Amniotic epithelial cell (primary cell): ENCODE measurements at regions not wholly inside any gene's neighbourhood (a gene's known extent, or its start where the extent isn't known, plus 50 kb on each side); places are given as distances from the start of the nearest gene placed in this dataset.
"Not testable (repeated sequence)": the region's sequence is repeated elsewhere in the genome, so short reads cannot be mapped to it uniquely, and the experiment has no call there.

Experiments used
- DNase-seq: peaks from one replicate; pipeline ENCODE4 v3.0.0-alpha.2; 2010; ENCODE audit warnings: low read depth

DNA sequence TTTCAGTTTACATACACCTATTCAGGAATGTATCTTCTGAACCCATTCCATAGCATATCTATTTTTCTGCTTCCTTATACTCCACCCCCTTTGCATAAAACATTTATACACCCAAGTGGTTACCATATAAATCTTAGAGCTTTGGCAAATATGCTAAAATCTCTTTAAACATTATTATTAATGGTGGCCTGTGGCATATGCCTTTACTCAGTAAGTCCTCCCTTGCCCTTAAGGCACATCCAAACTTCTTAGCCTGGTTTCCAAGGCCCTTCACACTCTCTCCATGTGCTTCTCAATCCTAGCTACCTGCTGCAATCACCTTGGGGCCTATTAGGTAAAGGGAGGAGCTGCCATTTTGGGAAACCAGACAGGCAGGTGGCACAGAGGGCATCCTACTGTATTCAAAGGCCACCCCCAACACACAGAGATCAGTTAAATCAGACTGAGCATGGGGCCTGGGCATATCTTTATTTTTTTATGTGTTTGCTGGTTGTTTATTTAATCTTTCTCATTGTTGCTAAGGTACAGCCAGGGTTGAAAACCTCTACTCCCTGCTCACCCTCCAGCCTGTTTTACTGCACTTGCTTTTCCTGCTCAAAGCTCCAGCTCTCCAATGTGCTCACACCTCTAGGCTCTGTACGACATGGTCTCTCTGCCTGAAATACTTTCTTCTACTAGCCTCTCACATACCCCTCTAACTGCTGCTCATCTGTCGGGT, 242.8 kb upstream of the HNRNPA3 start:
- no peak for DNase-seq

DNA sequence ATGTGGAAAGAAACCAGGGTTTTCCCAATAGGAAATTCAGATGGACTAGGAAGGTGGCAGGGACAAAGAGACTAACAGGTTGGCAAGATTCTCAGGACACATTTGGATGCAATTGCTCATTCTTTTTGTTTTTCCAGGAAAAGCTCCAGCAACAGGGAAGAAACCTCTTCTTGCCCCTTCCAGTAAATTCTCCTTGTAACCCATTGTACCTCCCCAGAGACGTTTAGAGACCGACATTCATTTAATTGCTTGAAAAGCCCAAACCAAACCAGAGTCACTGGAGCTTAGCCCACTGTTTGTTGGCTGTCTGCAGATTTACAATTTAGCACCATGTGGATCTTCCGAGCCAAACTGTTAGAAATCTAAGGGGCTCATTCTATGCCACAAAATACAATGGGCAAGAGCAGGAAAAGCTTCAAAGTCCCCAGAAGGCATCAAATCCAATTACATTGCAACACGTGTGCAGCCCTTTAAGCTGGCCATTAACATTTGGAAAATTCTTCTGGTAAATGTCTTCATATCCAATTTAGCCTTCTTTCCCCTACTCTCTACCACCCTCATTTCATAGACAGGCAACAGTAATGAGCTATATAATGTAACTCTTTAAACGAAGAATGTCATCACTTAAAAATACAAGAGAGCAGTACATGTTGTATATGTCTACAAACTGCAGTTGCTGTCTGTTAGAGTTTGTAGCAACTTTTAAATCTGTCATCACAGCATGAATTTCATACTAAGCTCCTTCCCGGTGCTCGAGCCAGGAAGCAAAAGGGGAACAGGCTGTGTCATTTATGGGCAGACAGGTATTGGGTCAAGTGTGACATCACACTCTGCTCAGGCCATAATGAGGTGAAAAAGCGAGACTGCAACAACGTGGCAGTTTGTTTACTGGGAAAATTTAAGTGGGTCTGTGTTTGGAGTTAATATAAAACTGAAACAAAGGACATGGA, 235.6 kb upstream of the HNRNPA3 start:
- DNase-seq = no peak

DNA sequence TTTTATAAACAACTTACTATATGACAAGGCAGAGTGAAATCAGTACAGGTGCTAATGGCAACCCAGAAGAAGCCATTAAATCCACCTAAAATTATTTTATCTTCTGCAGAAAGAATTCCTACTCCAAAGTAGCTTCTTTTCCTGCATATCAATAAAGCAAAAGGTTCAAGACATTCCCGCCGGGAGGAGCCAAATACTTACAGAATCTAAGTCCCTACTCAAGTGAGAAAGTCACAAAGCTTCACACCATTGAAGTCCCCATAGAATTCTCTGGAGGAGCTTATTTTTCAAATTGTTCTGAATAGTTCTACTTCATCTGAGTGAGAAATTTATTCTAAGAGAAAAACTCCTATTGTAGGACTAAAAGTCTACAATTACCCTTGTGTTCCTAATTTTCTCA, 233.7 kb upstream of the HNRNPA3 start:
- no peak for DNase-seq

DNA sequence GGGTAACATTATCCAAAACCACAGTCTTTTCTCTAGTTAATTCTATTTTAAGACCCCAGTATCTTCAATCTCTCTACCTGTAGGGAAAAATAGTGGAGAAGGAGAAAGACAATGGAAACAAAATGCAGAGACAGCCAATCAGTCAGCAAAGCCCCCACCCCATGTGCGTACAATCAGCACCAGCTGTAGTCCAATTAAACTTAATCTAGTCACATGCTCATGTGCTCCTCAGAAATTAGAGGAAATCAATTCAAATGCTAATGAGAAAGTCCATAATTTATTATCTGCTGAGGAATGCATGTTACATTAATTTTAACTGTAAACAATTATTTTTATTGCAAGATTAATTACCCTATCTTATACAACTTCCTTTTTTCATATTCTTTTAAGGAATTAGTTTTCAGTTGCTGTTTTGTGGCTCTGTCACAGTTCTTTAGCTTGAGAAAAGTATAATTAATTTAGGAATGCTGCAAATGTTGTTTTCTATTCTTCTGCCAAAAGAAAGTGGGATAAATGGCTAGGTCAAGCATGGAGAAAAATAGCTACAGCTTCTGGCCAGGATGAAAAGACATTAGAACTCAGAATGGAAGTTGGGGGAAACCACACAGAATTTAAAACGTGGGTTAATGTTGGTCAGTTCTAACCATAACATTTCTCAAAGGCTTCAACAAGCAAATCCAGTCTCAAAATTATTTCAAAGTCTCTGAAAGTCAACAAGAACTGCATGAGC, 232.4 kb upstream of the HNRNPA3 start:
- DNase-seq = no peak

DNA sequence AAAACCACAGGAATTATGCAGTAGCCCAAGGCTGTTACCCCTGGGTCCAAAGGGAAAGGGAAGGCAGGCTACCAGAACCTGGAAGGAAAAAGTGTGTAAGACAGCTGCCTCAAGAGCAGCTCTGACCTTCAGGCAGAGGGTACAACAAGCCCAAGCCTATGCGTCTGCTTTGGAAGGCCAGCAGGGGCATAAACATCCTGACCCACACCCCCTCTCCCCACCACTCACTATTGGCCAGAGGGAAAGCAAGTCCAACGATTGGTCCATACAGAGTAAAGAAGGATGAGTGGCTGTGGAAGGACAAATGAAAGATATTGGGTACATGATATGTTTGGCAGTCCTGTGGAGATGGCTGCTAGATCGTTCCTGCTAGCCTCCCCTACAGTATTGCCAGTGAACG, 227.6 kb upstream of the HNRNPA3 start:
- DNase-seq = no peak

DNA sequence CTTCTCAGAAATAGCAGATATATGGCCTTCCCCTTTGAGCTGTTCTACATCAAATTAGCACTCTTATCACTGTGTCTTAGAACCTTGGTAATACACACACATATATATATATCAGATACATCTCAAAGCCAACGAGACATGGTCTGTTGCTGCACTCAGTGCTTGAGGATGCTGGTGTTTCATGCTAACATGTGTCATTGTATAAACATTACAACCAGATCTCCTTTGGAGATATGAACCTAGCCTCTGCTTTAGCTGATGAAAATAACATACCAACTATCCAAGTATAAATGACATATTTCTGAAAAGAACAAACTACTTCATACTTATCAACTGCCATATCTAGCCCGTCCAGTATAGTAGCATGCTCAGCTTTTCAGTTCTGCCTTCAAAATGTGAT, 226.7 kb upstream of the HNRNPA3 start:
- no peak for DNase-seq

DNA sequence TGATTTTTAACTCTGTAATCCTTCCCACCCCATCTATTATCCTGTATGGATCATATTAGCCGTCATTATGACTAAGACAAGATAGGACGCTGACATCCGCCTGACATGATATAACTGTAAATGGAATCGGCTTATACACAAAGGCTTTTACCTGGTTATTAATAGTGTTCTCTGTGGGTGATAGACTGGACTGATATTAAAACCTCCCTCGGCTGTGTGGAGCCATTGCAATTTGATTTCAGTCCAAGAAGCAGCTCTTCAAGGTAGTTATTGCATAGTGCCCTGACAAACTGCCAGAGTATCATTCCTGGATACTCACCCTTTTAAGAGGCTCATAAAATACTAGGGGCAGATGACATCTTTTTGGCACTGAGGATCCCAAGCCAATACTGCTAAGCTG, 226.1 kb upstream of the HNRNPA3 start:
- DNase-seq = no peak

DNA sequence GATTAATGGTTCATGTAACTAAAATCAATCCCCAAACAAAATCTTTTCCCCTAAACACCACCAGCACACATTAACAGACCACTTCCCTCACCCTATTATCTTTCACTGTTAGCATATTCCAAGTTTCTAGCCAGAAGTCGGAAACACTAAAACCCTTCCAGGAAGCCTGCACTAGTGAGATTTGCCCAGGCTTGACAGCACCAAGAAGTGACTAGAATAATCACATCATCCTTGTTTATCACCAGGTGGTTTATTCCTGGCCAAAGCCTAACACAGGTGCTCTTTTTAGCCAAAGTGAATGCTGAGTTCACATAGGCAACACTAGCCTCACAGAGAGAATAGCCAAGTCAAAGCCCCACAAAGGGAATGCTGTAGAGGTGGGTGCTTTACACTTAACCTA, 221.2 kb upstream of the HNRNPA3 start:
- DNase-seq = no peak

DNA sequence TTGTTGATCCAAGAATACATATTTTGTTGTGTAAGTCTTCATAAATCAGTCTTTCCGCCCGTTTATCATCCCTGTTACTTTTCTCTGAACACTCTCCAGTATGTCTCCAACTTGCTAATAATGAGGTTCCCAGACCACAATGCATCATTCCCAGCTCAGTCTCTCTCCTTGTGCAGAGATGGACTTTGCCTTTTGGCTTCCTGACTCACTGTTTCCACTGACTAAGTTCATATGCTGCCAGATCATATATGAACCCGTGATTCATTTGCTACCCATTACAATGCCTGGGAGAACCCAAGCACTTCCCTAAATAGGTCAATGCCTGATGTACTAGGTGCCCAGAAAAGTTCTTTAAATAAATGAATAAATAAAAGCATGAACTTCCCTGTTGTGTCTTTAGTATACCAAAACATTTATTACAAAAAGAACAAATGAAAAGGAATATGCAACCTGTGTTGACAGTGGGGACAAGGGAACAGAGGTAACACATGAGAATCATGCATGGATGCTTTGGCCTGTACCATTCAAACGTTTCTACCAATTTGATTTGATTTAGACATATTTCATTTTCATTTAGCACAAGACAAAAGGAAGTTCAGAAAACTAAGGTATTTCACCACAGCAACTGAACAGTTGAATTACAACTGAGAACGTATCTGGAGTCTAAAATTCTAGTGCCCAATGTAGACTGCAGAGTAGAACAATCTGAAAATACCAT, 215.4 kb upstream of the HNRNPA3 start:
- DNase-seq = peak; percentile 76

DNA sequence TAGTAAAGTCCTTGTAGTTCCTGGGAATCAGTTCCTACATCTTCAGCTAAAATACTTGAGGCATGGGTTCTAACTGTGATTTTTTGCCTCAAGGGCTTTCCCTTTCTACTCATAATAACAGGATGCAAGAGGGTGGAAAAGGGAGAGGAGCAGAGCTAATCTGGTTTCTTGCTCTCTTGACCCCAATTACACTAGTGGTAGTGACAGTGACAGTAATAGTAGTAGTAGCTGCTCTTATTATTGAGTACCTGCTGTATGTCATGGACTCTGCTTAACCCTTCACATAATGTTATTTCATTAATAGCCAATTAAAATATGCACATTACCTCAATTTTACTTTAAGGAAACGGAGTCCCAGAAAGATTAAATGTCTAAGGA, 214.8 kb upstream of the HNRNPA3 start:
- DNase-seq = no peak

DNA sequence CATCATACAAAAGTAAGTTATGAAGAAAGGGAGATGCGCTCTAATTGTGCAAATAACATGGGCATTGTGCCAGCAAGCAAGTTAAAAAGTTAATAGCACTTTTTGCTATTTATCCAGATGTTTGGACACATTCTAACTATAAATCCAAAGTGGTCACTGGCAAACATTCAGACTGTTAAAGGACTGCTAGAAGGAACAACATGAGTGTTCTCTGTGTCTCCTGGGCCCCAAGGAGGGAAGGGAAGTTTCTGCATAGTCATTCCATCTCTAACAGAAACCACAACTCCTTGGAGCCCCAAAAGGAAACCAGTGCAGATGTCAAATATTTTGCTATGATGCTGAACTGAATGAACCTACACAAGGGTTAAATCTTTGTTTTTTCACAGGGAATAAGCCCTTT, 213.3 kb upstream of the HNRNPA3 start:
- DNase-seq = peak; percentile 9

DNA sequence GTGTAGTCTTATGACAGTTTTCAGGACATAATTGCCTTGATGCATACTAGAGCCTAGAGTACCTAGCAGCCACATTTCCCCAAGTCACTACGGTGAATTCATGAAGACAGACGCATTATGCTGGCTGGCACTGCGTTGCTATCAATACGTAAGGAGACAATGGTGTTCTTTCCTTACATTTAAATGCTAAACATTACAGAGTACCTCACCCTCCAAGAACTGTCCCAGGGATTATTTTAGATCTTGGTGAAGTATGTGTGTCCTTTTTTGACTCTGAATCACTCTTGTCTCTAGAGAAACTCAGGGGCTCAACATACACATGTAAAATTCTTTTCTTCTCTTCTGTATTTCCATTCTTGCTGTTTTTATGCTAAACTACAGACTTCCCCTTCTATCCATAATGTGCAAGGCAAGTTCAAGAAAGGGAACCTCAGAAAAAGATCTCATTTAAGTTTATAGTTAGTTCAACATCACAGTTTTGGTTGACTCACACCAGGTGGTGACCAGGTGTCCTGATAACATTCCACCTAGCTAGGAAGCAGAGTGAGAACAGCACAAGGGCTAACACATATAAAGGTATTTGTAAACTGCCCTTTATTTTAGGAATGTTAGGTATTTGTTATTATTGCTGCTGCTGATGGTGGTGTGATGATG, 212.4 kb upstream of the HNRNPA3 start:
- no peak for DNase-seq

DNA sequence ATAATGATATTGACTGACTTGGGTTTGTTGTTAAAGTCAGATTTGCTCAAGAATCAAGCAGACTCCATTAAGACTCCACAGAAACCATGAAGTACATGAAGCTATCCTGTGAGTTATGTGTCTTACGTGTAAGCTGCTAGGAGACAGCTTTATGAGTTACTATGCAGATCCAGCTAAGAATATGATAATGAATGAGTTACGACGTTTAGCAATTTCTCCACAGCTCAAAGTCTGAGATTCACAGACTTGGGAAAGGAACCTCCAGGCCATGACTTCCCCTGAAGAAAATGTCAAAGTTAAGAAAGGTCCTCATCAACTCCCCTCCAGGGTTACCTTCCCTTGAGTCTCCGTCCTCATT, 211.9 kb upstream of the HNRNPA3 start:
- no peak for DNase-seq

DNA sequence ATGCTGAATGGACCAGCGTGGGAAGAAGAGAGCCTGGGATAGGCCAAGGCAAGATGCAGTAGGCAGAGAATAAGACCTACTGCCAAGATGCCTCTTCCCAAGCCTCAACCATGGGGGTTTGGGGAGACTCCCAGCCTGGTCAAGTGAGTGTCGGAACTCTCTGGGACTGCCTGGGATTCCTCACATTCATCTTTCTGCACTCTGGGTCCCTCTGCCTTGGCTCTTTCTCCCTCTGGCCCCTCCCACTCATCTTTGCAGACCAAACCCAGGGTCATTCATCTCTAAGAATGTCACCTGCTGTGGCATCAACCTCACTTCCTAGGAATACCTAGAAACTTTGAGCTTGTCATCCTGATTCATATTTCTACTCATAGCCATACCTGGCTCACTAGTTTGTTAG, 211.3 kb upstream of the HNRNPA3 start:
- DNase-seq = no peak

DNA sequence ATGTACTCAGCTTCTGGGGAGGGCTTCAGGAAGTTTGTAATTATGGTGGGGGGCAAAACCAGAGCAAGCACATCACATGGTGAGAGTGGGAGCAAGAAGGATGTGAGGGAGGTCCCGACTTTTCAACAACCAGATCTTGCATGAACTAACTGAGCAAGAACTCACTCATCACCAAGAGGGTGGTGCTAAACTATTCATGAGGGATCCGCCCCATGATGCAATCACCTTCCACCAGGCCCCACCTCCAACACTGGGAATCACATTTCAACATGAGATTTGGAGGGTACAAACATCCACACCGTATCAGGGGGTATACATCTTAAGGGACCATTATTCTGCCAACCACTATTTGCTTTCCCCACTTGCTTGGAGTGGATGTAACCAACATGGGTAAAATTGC, 209.6 kb upstream of the HNRNPA3 start:
- DNase-seq = no peak

DNA sequence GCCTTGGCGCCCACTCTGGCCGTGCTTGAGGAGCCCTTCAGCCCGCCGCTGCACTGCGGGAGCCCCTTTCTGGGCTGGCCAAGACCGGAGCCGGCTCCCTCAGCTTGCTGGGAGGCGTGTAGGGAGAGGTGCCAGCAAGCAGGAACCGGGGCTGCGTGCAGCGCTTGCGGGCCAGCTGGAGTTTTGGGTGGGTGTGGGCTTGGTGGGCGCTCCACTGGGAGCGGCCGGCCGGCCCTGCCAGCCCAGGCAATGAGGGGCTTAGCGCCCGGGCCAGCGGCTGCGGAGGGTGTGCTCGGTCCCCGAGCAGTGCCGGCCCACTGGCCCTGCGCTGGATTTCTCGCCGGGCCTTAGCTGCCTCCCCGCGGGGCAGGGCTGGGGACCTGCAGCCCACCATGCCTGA, 204.9 kb upstream of the HNRNPA3 start:
- DNase-seq = not testable (repeated sequence)

DNA sequence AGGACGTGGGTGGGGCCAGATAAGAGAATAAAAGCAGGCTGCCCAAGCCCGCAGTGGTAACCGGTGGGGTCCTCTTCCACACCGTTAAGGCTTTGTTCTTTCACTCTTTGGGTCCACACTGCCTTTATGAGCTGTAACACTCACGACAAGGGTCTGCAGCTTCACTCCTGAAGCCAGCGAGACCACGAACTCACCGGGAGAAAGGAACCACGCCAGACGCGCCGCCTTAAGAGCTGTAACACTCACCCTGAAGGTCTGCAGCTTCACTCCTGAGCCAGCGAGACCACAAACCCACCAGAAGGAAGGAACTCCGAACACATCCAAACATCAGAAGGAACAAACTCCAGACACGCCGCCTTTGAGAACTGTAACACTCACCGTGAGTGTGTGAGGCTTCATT, 203.9 kb upstream of the HNRNPA3 start:
- DNase-seq = not testable (repeated sequence)

DNA sequence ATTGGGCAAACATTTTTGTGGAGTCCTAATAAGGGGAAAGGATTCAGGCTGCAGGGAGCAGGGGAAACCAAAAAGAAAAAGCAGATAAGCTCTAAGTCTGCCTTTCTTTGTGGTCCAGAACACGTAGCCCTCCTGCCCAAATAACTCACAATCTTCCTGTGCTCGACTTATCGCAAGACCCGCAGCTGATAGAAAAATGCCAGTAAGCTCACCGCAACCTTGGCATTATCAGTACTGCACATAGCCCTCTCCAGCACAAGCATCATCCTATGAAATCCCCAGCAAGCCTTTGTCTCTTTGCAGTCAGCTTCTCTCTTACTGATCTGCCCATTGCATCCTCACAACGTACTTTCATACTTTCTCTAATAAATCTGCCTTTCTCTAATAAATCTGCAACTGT, 202.4 kb upstream of the HNRNPA3 start:
- peak; percentile 1 for DNase-seq

DNA sequence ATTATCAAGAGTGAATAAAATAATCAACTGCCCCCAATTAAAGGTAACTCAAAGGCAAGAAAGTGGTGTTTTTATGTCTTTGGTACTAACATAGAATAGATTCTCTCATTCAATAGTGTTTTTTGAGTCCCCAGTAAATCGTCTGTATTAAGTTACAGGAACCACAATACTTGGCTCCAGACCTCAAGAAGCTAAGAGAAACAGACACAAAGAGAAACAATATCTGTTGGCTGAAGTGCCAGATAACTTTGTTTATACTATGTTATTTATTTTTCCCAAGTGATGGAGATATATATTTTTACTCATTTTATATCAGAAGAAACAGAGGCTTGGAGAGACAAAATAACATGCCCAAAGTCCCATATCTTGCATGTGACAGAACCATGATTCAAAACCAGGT, 201.7 kb upstream of the HNRNPA3 start:
- DNase-seq = no peak

DNA sequence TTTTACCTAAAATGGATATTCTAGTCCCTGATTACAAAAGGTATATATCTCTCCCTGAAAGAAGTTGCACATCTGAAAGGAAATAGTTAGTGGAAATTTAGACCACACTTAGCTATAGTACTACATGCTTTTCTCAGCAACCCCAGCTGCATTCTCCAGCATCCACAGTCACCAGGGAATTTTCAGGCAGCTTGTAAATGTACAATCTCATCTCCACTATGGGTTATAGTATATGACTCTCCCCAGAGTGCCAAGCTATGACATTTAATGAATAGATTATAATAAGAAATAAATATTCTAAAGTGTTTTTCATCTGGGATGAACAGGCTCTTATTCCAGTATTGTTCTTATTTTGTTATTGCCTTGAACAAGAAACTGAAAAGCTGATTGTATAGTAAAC, 197.6 kb upstream of the HNRNPA3 start:
- no peak for DNase-seq

DNA sequence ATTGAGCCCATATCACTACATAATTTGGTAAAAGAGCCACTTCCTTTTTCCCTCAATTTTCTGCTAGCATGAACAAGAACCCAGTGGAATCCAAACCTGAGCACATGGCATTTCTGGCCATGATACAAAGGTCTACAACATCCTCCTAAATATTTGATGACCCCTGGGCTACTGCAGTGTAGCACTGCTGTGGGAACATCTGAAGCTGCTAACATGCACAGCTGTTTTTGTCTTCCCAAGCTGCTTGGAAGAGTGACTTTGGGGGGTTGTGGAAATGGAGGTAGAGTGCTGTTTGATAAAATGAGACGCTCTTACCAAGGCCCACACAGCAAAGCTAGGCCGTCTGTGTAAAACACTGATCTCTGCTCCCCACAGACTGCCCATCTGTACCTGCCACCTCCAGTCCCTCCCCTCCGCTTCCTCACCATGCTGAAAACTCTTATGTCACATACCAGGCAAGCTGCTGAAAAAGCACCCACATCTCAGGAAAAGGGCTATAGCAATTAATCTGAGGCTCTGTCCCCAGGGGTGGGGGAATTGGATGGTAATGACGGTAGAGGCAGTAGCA, 197.2 kb upstream of the HNRNPA3 start:
- DNase-seq = no peak
